Globus pallidus (tissue), 1 donor: ENCODE measurements at regions not wholly inside any gene's neighbourhood (a gene's known extent, or its start where the extent isn't known, plus 50 kb on each side); places are given as distances from the start of the nearest gene placed in this dataset.

Experiments used
- DNase-seq: peaks from one replicate; pipeline ENCODE4 v3.0.0-alpha.2; 2015; ENCODE audit warnings: low spot score

GRCh38 chr13:63107179-63107943 is 1691.7 kb upstream of the PCDH20 start:
- no peak for DNase-seq

DNA sequence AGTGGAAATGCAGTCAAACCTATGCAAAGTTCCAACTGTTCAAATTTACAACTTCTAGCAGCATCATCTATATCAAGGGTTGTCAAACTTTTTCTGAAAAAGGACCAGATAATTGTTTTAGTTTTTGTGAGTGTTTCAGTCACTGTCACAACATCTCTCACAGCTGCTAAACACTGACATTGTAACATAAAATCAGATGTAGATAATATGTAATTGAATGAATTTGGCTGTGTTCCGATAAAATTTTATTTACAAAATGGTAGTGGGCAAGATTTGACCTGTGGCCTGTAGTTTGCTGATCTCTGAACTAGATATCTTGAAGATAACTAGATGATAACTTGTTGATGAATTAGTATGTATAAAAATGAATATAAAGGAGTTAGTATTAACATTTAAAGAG is 1679.1 kb upstream of the PCDH20 start:
- DNase-seq: no peak

DNA sequence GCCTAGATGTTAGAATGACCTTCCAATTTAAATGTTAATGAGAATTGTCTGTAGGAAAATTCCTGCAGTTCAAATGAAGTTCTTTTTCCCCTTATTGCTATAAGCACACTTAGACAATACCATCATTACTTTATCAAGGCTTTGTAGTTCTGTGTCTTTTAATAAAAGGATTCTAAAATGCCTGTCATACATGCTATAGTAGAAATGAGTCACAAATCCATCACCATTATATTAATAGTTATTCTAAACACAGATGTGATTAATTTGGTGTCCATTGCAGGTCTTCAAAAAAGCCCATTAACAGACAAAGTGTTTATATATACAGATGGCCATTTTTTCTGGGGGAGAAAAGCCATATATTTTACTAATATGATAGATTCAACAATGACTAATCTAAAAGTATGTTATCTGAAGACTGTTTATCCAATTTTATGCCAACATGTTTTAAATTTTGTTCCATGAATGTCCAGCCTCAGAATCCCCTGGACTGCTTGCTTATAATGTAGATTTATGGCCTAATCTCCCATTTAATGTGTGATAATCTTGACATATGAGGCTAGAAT is 1678.3 kb upstream of the PCDH20 start:
- DNase-seq: no peak

GRCh38 chr13:63092456-63092855 is 1676.8 kb upstream of the PCDH20 start:
- DNase-seq: no peak

DNA sequence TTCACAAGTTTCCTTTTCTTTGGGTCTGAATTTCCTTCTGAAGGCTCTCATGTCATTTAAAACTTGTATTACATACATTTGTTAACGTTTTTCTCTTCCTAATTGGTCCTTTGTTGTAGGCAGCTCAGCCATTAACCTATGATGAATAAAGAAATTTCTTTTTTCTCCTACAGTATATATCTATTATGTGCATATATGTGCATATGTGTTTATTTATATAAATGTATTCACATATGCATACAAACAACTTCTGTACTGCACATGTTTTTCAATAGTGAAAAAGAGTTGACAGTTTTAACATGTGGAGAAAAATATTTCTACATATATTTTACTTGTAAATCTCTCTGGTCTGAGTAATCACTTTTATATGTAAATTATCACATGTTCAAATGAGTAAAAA is 1674.9 kb upstream of the PCDH20 start:
- no peak for DNase-seq

DNA sequence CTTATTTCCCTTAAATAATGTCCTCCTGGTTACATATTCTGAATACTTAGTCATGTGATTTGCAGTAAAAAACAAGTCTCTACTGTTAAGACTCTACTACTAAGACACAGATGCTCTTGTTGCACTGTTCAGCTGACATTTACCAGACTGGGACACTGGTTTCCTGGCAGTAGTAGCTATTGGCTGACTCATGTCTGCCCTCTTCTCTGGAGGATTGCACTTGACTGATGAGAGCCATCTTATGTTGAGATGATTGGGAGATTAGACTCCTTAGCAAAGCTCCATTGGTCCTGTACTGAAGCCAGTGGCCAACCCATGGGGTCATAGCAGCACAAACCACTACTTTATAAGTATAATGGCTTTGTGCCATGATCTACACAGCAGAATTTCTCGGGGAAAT is 1672.6 kb upstream of the PCDH20 start:
- peak; percentile 15 for DNase-seq

- no peak for DNase-seq
Measured at GRCh38 chr13:63086286-63086685, 1670.6 kb upstream of the PCDH20 start.

DNA sequence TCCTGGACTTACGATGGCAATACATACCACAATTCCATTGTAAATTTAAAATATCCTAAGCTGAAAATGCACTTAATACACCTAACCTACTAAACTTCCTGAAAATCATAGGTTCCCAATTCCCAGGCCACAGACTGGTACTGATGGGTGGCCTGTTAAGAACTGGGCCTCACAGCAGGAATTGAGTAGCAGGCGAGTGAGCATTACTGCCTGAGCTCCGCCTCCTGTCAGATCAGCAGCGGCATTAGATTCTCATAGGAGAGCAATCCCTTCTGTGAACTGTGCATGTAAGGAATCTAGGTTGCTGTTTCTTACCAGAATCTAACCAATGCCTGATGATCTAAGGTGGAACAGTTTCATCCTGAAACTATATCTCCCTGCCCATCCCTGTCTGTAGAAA is 1670.2 kb upstream of the PCDH20 start:
- no peak for DNase-seq

GRCh38 chr13:63081400-63082014 is 1665.9 kb upstream of the PCDH20 start:
- no peak for DNase-seq

DNA sequence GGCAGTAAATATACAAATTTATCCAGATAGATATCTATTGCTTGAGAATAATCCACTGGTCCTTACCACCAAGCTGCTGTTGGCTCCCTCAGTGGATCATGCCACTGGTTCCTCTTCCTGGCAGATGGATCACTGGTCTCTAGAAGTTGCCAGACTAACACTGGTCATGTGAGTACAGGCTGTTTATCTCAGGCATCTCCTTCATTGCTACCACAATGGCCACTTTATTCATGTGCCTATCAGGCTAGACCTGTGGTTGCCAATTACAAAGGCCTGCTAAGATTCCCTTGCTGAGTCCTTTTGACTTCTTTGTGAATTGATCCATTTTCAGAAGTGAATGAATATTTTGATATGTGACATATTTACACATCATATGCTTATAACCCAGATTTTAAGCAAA is 1659.5 kb upstream of the PCDH20 start:
- DNase-seq: no peak

- no peak for DNase-seq
Measured at GRCh38 chr13:63050287-63050686, 1634.6 kb upstream of the PCDH20 start.

- no peak for DNase-seq
Measured at GRCh38 chr13:63048653-63049052, 1633.0 kb upstream of the PCDH20 start.

- no peak for DNase-seq
Measured at GRCh38 chr13:63044589-63045313, 1629.1 kb upstream of the PCDH20 start.

DNA sequence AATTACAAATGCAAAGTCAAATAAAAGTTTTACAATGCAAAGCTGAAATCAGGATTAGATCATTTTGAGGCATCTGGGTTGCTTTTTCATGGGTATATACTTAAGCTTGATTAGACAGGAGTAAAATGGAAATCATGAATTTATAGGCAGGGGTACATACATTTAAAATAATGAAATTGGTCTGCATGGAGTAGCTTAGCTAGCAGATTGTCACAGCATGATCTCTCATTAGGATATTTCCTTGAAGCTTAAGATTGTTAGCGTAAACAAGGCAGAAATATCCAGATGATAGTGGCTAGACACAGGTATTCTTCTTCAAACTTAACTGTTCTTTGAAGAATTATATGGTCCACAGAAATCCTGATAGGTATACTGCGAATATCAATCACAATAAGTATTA is 1627.0 kb upstream of the PCDH20 start:
- no peak for DNase-seq

DNA sequence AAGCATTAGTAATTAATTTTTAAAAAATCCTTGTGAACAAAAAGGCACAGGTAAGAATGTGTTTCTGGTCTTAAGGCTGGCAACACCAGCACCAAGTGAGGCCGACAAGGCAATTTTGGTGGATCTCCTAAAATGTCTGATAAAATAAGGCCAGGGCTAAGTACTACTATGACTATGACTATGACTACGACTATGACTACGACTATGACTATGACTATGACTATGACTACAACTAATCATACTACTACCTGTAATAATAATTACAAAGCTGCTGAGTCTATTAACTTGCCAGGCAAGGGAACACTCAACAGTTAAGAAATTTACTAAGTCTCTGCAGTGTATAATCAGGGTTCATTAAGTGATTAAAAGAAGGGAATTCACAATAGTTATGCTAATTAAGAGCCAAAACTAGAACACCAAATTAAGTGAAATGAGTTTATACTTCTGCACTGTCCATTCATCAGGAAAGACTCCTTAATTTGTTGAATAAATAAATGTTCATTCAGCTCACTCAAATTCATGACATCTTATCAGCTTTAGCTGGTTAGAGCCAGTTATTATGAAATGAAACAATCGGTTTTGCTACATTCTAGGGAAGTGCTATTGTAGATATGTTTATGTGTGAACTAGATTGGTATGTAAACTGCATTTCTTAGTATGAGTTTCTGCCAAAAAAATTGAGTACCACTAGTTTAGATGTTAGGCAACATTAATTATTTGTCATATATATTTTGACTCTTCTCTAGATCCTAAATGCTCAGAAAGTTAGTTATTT is 1626.2 kb upstream of the PCDH20 start:
- no peak for DNase-seq

DNA sequence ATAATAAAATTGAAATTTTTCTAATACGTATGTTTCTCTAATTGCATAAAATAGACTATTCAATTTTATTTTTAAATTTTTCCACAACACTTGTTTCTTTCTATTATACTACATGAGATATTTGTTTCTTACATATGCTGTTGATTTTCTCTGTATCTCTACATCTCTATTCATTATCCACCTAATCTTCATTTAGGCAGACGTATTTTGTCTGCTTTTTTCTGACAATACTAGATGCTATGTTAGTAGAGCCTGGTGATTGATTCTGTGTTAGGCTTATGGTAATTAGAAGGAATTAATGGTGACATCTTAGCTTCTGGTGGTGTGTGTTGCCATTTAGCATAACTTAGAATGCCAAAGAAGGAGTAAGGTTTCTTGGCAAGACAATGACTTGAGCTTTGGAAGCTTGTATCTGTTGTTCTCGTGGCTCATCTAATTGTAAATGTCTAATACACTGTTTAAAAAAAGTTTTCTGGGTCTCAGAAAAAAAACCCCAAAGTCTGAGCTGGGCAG is 1610.7 kb upstream of the PCDH20 start:
- no peak for DNase-seq

DNA sequence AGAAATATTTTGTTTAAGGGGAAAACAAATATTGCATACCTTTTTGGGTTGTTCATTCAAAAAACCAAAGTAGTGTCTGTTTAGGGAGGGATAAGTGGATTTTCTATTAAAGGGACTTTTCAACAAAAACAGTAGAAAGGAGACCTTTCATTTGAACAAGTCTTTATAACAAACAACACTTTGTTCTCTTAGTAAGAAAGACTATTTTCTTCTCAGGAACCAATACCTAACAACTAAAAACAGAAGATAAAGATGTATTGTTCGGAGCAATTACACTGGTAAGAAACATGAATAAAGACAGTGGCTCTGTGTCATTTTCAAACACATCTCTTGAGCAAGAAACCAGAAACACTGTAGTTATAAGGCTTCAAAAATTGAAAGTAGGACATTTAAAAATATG is 1610.1 kb upstream of the PCDH20 start:
- DNase-seq: peak; percentile 41

- DNase-seq: peak; percentile 21
Measured at GRCh38 chr13:63024458-63024857, 1608.8 kb upstream of the PCDH20 start.

GRCh38 chr13:63011996-63012395 is 1596.3 kb upstream of the PCDH20 start:
- no peak for DNase-seq

DNA sequence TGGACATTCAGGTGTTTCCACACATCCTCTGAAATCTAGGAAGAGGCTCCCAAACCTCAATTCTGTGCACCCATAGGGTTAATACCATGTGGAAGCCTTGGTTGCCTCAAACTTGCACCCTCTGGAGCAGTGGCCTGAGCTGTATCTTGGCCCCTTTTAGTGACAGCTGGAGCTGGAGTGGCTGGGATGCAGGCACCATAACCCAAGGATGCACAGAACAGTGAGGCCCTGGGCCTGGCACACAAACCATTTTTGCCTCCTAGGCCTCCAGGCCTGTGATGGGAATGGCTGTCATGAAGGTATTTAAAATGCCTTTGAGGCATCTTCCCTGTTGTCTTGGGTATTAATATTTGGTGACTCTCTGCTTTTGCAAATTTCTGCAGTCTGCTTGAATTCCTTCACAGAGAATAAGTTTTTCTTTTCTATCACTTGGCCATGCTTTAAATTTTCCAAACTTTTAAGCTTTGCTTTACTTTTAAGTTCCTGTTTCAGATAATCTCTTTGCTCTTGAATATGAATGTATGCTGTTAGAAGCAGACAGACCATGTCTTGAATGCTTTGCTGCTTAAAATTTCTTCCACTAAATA is 1594.5 kb upstream of the PCDH20 start:
- DNase-seq: no peak

DNA sequence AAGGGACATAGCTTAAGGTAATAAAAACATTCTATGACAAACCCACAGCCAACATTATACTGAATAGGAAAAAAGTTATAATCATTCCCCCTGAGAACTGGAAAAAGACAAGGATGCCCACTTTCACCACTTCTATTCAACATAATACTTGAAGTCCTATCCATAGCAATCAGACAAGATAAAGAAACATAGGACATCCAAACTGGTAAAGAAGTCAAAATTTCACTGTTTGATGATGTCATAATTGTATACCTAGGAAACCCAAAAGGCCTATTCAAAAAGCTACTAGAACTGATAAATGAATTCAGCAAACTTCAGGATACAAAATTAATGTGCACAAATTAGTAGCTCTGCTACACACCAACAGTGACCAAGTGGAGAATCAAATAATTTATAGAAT is 1590.0 kb upstream of the PCDH20 start:
- DNase-seq: no peak

DNA sequence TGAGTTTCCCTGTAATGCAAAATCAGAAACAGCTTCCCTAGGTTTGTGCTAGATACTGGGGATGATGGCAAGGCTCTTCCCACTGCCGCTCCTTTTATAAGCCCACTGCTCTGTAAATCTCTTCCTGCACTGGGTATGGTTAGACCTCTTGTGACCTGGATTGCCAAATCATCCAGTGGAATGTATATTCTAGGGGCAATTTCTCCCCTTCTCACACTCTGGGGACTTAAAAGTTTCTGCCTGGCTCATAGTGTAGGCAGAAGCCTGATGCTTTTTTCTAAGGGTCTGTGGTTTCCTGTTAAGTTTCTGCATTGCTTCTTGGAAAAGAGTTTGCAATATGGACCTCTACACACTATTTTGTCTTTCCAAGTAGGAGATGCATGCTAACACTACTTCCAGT is 1582.0 kb upstream of the PCDH20 start:
- DNase-seq: no peak
